LNCAP (cell line): ENCODE measurements at regions not wholly inside any gene's neighbourhood (a gene's known extent, or its start where the extent isn't known, plus 50 kb on each side); places are given as distances from the start of the nearest gene placed in this dataset.

Source experiments
- TF ChIP-seq, protein P1 (sequence below): fragments of 450-650 bp; IDR thresholded peaks from 2 replicates; pipeline ENCODE4 v1.5.1; 2017; ENCODE audit warnings: mild to moderate bottlenecking

DNA sequence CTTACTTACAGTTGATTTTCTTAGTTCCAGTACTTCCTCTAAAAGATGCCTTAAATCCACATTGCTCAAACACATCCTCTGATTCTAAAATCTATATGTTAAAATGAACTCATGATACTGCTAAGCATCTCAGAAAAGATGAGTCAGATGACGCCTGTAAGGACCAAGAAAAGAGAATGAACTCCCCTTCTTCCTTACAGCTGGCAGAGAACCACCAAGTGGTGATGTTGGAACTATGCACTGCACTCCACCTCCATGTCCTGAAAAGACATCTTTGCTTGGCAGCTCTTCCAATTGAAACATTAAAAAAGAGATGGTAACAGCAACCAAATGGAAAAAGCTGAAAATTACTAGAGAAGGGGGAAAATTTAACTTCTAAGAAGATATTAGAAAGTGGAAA lies 648.8 kb downstream of the PTPRC start:
- TF ChIP-seq, protein P1, sequence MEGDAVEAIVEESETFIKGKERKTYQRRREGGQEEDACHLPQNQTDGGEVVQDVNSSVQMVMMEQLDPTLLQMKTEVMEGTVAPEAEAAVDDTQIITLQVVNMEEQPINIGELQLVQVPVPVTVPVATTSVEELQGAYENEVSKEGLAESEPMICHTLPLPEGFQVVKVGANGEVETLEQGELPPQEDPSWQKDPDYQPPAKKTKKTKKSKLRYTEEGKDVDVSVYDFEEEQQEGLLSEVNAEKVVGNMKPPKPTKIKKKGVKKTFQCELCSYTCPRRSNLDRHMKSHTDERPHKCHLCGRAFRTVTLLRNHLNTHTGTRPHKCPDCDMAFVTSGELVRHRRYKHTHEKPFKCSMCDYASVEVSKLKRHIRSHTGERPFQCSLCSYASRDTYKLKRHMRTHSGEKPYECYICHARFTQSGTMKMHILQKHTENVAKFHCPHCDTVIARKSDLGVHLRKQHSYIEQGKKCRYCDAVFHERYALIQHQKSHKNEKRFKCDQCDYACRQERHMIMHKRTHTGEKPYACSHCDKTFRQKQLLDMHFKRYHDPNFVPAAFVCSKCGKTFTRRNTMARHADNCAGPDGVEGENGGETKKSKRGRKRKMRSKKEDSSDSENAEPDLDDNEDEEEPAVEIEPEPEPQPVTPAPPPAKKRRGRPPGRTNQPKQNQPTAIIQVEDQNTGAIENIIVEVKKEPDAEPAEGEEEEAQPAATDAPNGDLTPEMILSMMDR: no peak

DNA sequence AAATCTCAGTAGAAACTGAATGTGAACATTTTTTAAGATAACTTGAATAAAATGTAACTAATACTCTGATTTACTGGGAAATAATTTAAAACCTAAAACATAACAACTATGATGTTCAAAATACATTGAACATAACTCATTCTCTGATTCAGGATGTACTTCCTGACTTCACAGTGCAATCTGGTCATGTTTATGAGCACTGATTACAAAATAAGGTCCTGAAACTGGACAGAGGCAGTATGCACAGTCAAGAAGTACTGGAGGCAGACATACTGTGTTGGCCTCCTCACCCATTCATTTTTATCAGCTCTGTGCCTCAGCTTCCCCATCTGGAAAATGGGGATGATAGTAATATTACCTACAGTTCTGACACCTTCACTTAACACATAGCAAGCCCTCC lies 651.3 kb downstream of the PTPRC start:
- TF ChIP-seq, protein P1: no peak

DNA sequence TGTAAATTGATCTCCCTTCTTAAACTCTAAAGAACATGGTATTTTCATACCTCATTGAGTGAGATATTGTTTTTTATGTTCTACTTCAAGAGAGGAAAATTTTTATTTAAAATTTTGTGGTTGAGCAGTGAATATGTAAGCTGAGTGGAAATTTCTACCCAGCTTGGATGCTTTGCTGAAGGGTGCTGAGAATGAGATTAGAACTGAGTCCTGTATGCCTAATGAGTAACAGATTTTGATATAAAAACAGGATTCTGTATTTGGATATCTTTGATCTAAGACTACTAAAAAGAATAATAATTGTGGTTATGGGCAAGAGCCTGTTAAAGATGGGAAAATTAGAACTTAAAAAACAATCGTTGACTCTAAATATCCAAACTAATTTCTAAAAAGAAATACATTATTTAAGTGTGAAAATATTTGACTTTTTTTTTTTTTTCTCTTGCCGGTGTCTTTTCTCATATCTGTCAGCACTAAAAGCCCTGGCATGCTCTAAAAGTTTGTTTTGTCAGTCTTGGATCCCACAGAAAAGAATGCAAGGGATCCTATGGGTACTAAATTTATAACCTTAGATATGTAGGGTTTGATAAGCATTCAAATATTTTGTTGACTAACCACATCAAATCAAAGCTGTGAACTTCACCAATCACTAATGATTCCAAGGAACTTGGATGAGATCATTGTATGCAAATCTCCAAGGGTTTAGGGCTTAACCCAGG lies 652.3 kb downstream of the PTPRC start:
- TF ChIP-seq, protein P1: no peak

DNA sequence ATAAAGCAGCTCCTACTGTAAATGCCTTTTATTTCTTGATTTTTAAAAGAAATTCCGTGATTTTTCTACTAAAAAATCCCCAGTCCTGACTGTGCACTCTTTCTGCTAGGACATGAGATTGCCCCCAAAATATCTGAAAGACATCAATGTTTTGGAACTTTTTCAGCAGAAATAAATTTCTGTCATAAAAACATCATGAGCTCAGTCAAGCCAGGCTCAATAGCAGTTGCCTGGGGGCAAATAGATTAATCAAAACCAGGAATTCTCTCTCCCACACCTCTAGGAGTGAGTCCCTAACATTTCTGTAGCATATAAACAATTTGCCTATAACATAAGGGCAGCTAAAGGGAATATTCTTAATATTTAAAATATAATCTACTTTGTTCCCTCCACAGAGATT lies 654.1 kb downstream of the PTPRC start:
- TF ChIP-seq, protein P1: no peak

DNA sequence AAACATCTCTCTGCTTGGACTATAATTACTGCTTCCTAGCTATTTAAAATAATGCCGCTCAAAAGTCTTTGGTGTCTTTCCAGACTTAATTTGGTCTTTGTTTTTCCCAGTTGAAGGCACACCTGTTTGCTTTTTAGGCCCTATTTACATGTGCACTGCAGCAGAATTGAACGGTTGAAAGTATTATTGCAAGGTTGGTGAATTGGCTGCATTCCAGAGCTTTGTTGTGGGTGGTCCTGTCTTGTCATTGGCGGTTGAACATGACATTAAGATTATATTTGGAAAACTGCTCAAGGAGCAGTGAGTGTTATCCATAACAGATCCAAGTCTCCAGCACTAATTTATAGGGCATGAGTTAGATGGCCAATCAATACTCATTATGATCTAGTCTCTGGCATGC lies 656.3 kb downstream of the PTPRC start:
- TF ChIP-seq, protein P1: no peak

DNA sequence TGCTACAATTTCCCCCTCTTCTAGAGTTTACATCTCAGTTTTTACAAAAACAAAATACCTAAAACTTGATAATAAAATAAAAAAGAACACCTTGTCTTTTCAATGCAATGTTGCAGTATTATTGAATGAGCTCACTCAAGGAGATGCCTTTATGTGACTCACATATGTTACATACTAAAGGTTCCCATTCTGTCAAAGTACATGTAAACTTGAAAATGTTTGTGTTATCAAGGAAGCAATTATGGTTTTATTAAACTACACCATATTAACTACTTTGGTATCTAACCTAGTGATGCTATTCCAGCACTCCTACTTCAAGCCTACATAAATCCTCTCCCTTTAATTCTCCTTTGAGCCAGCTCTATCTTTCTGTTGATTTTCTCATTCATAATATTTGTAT lies 658.3 kb downstream of the PTPRC start:
- TF ChIP-seq, protein P1: no peak

DNA sequence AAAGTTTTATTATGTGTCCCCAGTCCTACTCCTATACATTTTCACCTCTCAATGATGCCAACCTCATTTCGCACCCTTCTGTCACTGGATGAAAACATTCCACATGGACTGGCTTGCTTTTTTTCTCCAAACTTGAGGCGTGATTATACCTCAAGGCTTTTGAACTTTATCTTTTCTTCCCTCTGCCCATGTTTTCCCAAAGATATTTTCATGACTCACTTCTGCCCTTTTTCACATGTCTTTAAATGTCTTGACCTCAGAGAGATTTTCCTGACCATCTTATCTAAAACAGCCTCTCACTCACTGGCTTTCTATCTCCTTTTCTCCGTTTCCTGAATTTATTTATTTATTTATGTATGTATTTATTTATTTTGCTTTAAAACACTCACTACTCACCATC lies 659.0 kb downstream of the PTPRC start:
- TF ChIP-seq, protein P1: no peak

DNA sequence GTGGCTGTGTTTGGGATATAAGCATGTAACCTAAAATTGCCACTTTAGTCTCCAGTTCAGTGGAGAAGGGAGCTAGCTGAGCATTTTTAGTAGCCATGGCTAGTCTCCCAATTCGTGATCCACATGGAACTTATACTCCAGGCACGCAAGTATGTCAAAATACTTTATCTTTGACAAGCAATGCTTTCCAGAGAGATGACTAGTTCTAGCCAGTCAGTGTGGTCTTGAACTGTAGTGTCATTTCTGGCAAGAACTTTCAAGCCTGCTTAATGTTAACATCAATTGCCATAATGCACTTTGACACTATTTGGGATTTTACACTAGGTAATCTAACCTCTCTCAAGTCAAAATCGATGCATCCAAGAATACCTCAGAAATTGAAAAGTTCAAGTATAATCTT lies 660.0 kb downstream of the PTPRC start:
- TF ChIP-seq, protein P1: no peak
